Liver (tissue), 8 donors: ENCODE measurements at regions not wholly inside any gene's neighbourhood (a gene's known extent, or its start where the extent isn't known, plus 50 kb on each side); places are given as distances from the start of the nearest gene placed in this dataset.

Experiments
- DNase-seq: peaks from one replicate; pipeline ENCODE4 v3.0.0-alpha.2; 2017; ENCODE audit warnings: low spot score
- H3K27ac ChIP-seq, 2 donors: one replicate each; pipeline ENCODE4 v1.7.0; 2013; ENCODE audit warnings: inconsistent platforms in 2 of 2, low read length in 2 of 2, control low read depth in 1 of 2, low read depth in 1 of 2, mild to moderate bottlenecking in 1 of 2
- H3K27me3 ChIP-seq, 4 donors: one replicate each; pipeline versions ENCODE4 v1.6.1 to v1.7.0; 2013; ENCODE audit warnings: low read length in 3 of 4, inconsistent platforms in 1 of 4, mild to moderate bottlenecking in 1 of 4, moderate library complexity in 1 of 4; ENCODE audit not compliant: control insufficient read depth in 4 of 4, insufficient read depth in 4 of 4
- H3K36me3 ChIP-seq, 4 donors: one replicate each; pipeline versions ENCODE4 v1.6.1 to v1.7.0; 2013; ENCODE audit warnings: low read length in 3 of 4, mild to moderate bottlenecking in 3 of 4, low read depth in 1 of 4, moderate library complexity in 1 of 4; ENCODE audit not compliant: control insufficient read depth in 4 of 4, insufficient read depth in 3 of 4
- H3K4me1 ChIP-seq, 4 donors: one replicate each; pipeline versions ENCODE4 v1.6.1 to v1.7.0; 2013; ENCODE audit warnings: low read length in 3 of 4, mild to moderate bottlenecking in 3 of 4, moderate library complexity in 1 of 4; ENCODE audit not compliant: control insufficient read depth in 4 of 4, insufficient read depth in 4 of 4
- H3K4me3 ChIP-seq, 3 donors: one replicate each; pipeline versions ENCODE4 v1.6.1 to v1.7.0; 2013; ENCODE audit warnings: low read length in 3 of 3, control low read depth in 1 of 3, low read depth in 1 of 3, mild to moderate bottlenecking in 1 of 3
- H3K9ac ChIP-seq, 2 donors: one replicate each; pipeline ENCODE4 v1.7.0; 2013; ENCODE audit warnings: low read length in 2 of 2, mild to moderate bottlenecking in 2 of 2, moderate library complexity in 2 of 2, control low read depth in 1 of 2, low read depth in 1 of 2
- H3K9me3 ChIP-seq, 4 donors: one replicate each; pipeline versions ENCODE4 v1.6.1 to v1.7.0; 2013; ENCODE audit warnings: low read length in 3 of 4; ENCODE audit not compliant: control insufficient read depth in 4 of 4
- CTCF ChIP-seq: fragments of 150-350 bp; IDR thresholded peaks from 2 replicates; pipeline ENCODE4 v1.5.1; 2017; ENCODE audit warnings: improper control_type of control experiment, low read depth, low read length; ENCODE audit not compliant: missing input control
- EGR1 ChIP-seq, 2 donors: IDR thresholded peaks; 2 replicates each; pipeline ENCODE4 v1.6.1; 2016 to 2018; ENCODE audit warnings: antibody characterized with exemption in 2 of 2, low read depth in 2 of 2
- GABPA ChIP-seq, 2 donors: IDR thresholded peaks in 1 of 2; conservative IDR thresholded peaks in 1 of 2; 2 replicates each; pipeline ENCODE4 v1.6.1; 2016; ENCODE audit warnings: antibody characterized with exemption in 2 of 2, mild to moderate bottlenecking in 1 of 2, moderate library complexity in 1 of 2
- HNF4A ChIP-seq, 2 donors: conservative IDR thresholded peaks; 2 replicates each; pipeline ENCODE4 v1.6.1; 2016; ENCODE audit warnings: antibody characterized with exemption in 2 of 2, mild to moderate bottlenecking in 2 of 2
- JUND ChIP-seq, 2 donors: IDR thresholded peaks; 2 replicates each; pipeline ENCODE4 v1.6.1; 2016; ENCODE audit warnings: antibody characterized with exemption in 2 of 2
- MAX ChIP-seq: IDR thresholded peaks from 2 replicates; pipeline ENCODE4 v1.6.1; 2016; ENCODE audit warnings: antibody characterized with exemption
- NR2F2 ChIP-seq: IDR thresholded peaks from 2 replicates; pipeline ENCODE4 v1.6.1; 2016; ENCODE audit warnings: antibody characterized with exemption
- RAD21 ChIP-seq, 2 donors: IDR thresholded peaks; 2 replicates each; pipeline ENCODE4 v1.6.1; 2016; ENCODE audit warnings: antibody characterized with exemption in 2 of 2, mild to moderate bottlenecking in 2 of 2
- REST ChIP-seq: IDR thresholded peaks from 2 replicates; pipeline ENCODE4 v1.6.1; 2016; ENCODE audit warnings: antibody characterized with exemption, mild to moderate bottlenecking
- RXRA ChIP-seq, 2 donors: IDR thresholded peaks; 2 replicates each; pipeline ENCODE4 v1.6.1; 2017 to 2018; ENCODE audit warnings: antibody characterized with exemption in 2 of 2, mild to moderate bottlenecking in 1 of 2
- SP1 ChIP-seq: IDR thresholded peaks from 2 replicates; pipeline ENCODE4 v1.6.1; 2018; ENCODE audit warnings: antibody characterized with exemption, mild to moderate bottlenecking
- WGBS: extraction: QIAGEN DNeasy Blood & Tissue Kit; methylation state at CpG from one replicate; pipeline ENCODE4 v1.1.7; 2013; 5-methylcytosine and 5-hydroxymethylcytosine counted together
- donor health status: healthy.
- donor health status: healthy.
- donor health status: healthy.
- donor health status: healthy.
- donor health status: healthy.

GRCh38 chr2:237154082-237154638 lies 68.5 kb downstream of the COPS8 start:
- WGBS = 31% methylated on average over 7 of the region's 7 CpGs
- no peak overlapping the region for H3K27ac ChIP-seq
- H3K27me3 ChIP-seq = peaks cover 0 to 3% (median 0%) of the 10 kb centered on the region in 4 donors
- H3K4me3 ChIP-seq = no peak overlapping the region
- no peak overlapping the region for H3K9ac ChIP-seq
- H3K4me1 ChIP-seq = no peaks in the 10 kb centered on the region
- DNase-seq = no peak
- H3K9me3 ChIP-seq = no peaks in the 10 kb centered on the region
- TF ChIP-seq CTCF (peak; percentile 51), SP1 (no peak), HNF4A (conservative IDR thresholded peaks at IDR 0.05) (no peak), EGR1 (IDR thresholded peaks at IDR 0.05; ENCODE audit: low read depth in 2 of 2) (no peak), JUND (IDR thresholded peaks at IDR 0.05) (no peak), RAD21 (IDR thresholded peaks at IDR 0.05) (peak; percentile 84 to 91), RXRA (IDR thresholded peaks at IDR 0.05) (no peak), NR2F2 (no peak), GABPA (IDR thresholded peaks at IDR 0.05 in 1 of 2, conservative IDR thresholded peaks at IDR 0.05 in 1 of 2) (no peak)
- no peaks in the 10 kb centered on the region for H3K36me3 ChIP-seq

- Histone ChIP-seq H3K27ac (no peak overlapping the region), H3K9ac (no peak overlapping the region), H3K4me3 (no peak overlapping the region), H3K27me3 (peaks cover 0 to 3% (median 0%) of the 10 kb centered on the region in 4 donors), H3K4me1 (no peaks in the 10 kb centered on the region), H3K36me3 (no peaks in the 10 kb centered on the region), H3K9me3 (no peaks in the 10 kb centered on the region)
- no peak for DNase-seq
- TF ChIP-seq RXRA (IDR thresholded peaks at IDR 0.05) (no peak), GABPA (IDR thresholded peaks at IDR 0.05 in 1 of 2, conservative IDR thresholded peaks at IDR 0.05 in 1 of 2) (no peak), REST (no peak), CTCF (no peak), NR2F2 (no peak), MAX (no peak)
- 72% methylated on average over 11 of the region's 11 CpGs for WGBS
Measured at GRCh38 chr2:237154884-237155851, 69.5 kb downstream of the COPS8 start.
